ENCODE measurements at regions not wholly inside any gene's neighbourhood (a gene's known extent, or its start where the extent isn't known, plus 50 kb on each side); places are given as distances from the start of the nearest gene placed in this dataset.

DNA sequence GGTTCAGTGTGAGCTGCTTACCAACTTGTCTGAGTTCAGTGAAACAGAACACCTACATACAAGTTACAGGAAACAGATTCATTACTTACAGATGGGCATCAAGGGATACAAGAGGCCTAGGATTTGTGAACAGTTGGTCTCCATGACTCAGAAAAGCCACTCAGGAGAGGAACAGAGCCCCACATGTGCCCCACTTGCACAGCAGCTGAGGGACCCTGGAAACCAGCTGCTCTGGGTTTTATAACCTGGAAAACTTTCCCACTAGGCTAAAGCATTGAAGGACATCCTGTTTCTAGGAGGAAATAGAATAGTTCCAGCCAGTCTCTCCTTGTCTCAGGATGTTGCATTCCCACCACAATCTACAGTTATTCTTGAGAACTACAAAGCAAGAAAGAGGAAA lies 530.0 kb downstream of the ZNF804A start:
- no peaks in the 10 kb centered on the region for H3K27me3 ChIP-seq (replicated peaks; ENCODE audit: insufficient read depth)
- no peaks in the 10 kb centered on the region for H3K9me3 ChIP-seq
- no peak overlapping the region for H3K27ac ChIP-seq
- DNase-seq (ENCODE audit: low spot score) = no peak
- TF ChIP-seq POLR2A (IDR thresholded peaks at IDR 0.05) = no peak
- TF ChIP-seq, protein P1, sequence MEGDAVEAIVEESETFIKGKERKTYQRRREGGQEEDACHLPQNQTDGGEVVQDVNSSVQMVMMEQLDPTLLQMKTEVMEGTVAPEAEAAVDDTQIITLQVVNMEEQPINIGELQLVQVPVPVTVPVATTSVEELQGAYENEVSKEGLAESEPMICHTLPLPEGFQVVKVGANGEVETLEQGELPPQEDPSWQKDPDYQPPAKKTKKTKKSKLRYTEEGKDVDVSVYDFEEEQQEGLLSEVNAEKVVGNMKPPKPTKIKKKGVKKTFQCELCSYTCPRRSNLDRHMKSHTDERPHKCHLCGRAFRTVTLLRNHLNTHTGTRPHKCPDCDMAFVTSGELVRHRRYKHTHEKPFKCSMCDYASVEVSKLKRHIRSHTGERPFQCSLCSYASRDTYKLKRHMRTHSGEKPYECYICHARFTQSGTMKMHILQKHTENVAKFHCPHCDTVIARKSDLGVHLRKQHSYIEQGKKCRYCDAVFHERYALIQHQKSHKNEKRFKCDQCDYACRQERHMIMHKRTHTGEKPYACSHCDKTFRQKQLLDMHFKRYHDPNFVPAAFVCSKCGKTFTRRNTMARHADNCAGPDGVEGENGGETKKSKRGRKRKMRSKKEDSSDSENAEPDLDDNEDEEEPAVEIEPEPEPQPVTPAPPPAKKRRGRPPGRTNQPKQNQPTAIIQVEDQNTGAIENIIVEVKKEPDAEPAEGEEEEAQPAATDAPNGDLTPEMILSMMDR (IDR thresholded peaks at IDR 0.05) = no peak
- no peak for TF ChIP-seq POLR2AphosphoS5 (IDR thresholded peaks at IDR 0.05)
- H3K4me1 ChIP-seq (replicated peaks) = no peaks in the 10 kb centered on the region
- no peak overlapping the region for H3K4me3 ChIP-seq
- intact Hi-C loops (cut with DNase I) = no loop called here
- no peaks in the 10 kb centered on the region for H3K36me3 ChIP-seq

DNA sequence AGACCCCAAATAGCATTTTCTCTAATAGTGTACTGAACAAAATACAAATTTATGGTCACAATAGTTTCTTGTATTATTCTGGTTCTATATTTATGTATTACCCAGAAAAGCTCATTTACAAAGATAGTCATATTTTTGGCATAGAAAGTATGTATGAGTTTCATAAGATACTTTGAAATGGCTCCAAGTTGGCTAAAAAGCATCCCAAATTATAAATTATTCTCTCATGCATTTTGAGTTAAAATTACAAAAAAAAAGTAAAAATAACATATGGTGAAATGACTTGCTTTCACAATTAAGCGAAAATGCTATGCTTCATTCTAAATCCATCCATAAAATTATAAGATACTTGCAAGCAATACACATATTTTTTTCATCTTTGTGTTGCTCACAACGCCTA lies 530.7 kb downstream of the ZNF804A start:
- no peak for TF ChIP-seq POLR2A (IDR thresholded peaks at IDR 0.05)
- TF ChIP-seq, protein P1 (IDR thresholded peaks at IDR 0.05) = no peak
- no peak for TF ChIP-seq POLR2AphosphoS5 (IDR thresholded peaks at IDR 0.05)

DNA sequence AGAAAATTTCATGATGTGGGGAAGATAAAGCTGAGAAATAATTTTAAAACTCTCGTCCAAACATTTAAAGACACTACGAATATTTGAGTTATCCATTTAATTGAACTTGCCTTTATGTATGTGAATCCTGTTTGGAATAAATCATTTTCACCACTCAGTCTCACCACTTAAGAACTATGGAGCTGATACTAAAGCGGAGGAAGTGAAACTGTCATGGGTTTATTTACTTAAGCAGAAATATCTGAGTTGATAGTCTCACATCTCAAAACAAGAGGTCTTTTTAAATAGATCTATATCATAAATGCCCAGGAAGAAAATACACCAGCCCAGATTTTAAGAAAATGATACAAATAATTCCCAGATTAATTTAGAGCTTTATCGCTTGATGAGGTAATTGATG lies 532.4 kb downstream of the ZNF804A start:
- H3K4me3 ChIP-seq = no peak overlapping the region
- 86% methylated on average over 4 of the region's 4 CpGs for WGBS
- H3K4me1 ChIP-seq (replicated peaks) = no peaks in the 10 kb centered on the region
- H3K36me3 ChIP-seq = no peaks in the 10 kb centered on the region
- TF ChIP-seq POLR2A (IDR thresholded peaks at IDR 0.05) (no peak), POLR2AphosphoS5 (IDR thresholded peaks at IDR 0.05) (no peak)
- TF ChIP-seq, protein P1 (IDR thresholded peaks at IDR 0.05) = no peak
- DNase-seq (ENCODE audit: low spot score) = no peak
- H3K27ac ChIP-seq = no peak overlapping the region
- H3K9me3 ChIP-seq = no peaks in the 10 kb centered on the region
- no peaks in the 10 kb centered on the region for H3K27me3 ChIP-seq (replicated peaks; ENCODE audit: insufficient read depth)
- intact Hi-C loops (cut with DNase I) = no loop called here

More for the DNA sequence above, 530.7 kb downstream of the ZNF804A start:
- Histone ChIP-seq H3K9me3 (no peaks in the 10 kb centered on the region), H3K27ac (no peak overlapping the region), H3K4me1 (replicated peaks) (no peaks in the 10 kb centered on the region), H3K36me3 (no peaks in the 10 kb centered on the region), H3K27me3 (replicated peaks; ENCODE audit: insufficient read depth) (no peaks in the 10 kb centered on the region), H3K4me3 (no peak overlapping the region)
- intact Hi-C loops (cut with DNase I) = no loop called here
- DNase-seq (ENCODE audit: low spot score) = no peak
- WGBS = 81% methylated on average over 2 of the region's 2 CpGs

DNA sequence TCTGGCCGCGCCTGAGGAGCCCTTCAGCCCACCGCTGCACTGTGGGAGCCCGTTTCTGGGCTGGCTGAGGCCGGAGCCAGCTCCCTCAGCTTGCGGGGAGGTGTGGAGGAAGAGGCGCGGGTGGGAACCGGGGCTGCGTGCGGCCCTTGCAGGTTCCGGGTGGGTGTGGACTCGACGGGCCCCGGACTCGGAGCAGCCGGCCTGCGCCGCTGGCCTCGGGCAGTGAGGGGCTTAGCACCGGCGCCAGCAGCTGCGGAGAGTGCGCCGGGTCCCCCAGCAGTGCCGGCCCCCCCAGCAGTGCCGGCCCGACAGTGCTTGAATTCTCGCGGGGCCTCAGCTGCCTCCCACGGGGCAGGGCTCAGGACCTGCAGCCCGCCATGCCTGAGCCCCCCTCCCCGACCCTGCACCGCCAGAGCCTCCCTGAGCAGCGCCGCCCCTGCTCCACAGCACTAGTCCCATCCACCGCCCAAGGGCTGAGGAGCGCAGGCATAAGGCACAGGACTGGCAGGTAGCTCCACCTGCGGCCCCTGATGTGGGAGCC lies 534.2 kb downstream of the ZNF804A start:
- 93% methylated on average over 21 of the region's 39 CpGs for WGBS
- intact Hi-C loops (cut with DNase I) = no loop called here
- Histone ChIP-seq H3K9me3 (no peaks in the 10 kb centered on the region), H3K4me3 (no peak overlapping the region), H3K27ac (no peak overlapping the region), H3K27me3 (replicated peaks; ENCODE audit: insufficient read depth) (no peaks in the 10 kb centered on the region), H3K36me3 (no peaks in the 10 kb centered on the region), H3K4me1 (replicated peaks) (no peaks in the 10 kb centered on the region)
- TF ChIP-seq, protein P1 (IDR thresholded peaks at IDR 0.05) = no peak
- no peak for TF ChIP-seq POLR2A (IDR thresholded peaks at IDR 0.05)
- TF ChIP-seq POLR2AphosphoS5 (IDR thresholded peaks at IDR 0.05) = no peak
- no peak for DNase-seq (ENCODE audit: low spot score)

- TF ChIP-seq POLR2A (IDR thresholded peaks at IDR 0.05) = no peak
- no peak for TF ChIP-seq POLR2AphosphoS5 (IDR thresholded peaks at IDR 0.05)
- TF ChIP-seq, protein P1 (IDR thresholded peaks at IDR 0.05) = no peak
- DNase-seq (ENCODE audit: low spot score) = no peak
Measured at GRCh38 chr2:185137700-185138099, 539.4 kb downstream of the ZNF804A start.

More at GRCh38 chr2:185137700-185138099, 539.4 kb downstream of the ZNF804A start:
- H3K27ac ChIP-seq = no peak overlapping the region
- no peaks in the 10 kb centered on the region for H3K27me3 ChIP-seq (replicated peaks; ENCODE audit: insufficient read depth)
- H3K4me1 ChIP-seq (replicated peaks) = no peaks in the 10 kb centered on the region
- no peaks in the 10 kb centered on the region for H3K9me3 ChIP-seq
- H3K4me3 ChIP-seq = no peak overlapping the region
- no peaks in the 10 kb centered on the region for H3K36me3 ChIP-seq
- intact Hi-C loops (cut with DNase I) = no loop called here

All from prostate gland (tissue), 2 donors.